Skeletal muscle satellite cell (primary cell): ENCODE measurements at regions not wholly inside any gene's neighbourhood (a gene's known extent, or its start where the extent isn't known, plus 50 kb on each side); places are given as distances from the start of the nearest gene placed in this dataset.

Experiments
- H3K27me3 ChIP-seq: 2 replicates; pipeline ENCODE4 v1.7.0; 2013; ENCODE audit warnings: low read length; ENCODE audit not compliant: control insufficient read depth, insufficient read depth
- H3K36me3 ChIP-seq: 2 replicates; pipeline ENCODE4 v1.7.0; 2013; ENCODE audit warnings: mild to moderate bottlenecking, control low read depth, low read length; ENCODE audit not compliant: insufficient read depth
- H3K4me1 ChIP-seq: 2 replicates; pipeline ENCODE4 v1.7.0; 2013; ENCODE audit warnings: low read length; ENCODE audit not compliant: control insufficient read depth, insufficient read depth
- H3K4me2 ChIP-seq: 2 replicates; pipeline ENCODE4 v1.7.0; 2013; ENCODE audit warnings: mild to moderate bottlenecking, low read length
- H3K4me3 ChIP-seq: 2 replicates; pipeline ENCODE4 v1.7.0; 2013; ENCODE audit warnings: low read length
- H3K9ac ChIP-seq: 2 replicates; pipeline ENCODE4 v1.7.0; 2013; ENCODE audit warnings: mild to moderate bottlenecking, low read depth, low read length, moderate library complexity
- H3K9me3 ChIP-seq: replicated peaks from 2 replicates; pipeline ENCODE4 v1.7.0; 2013; ENCODE audit warnings: mild to moderate bottlenecking, control low read depth, low read length

GRCh38 chr10:57023626-57024025, 662.6 kb upstream of the ZWINT start:
- Histone ChIP-seq H3K9me3 (peaks cover 5% of the 10 kb centered on the region), H3K4me1 (no peaks in the 10 kb centered on the region), H3K9ac (no peak overlapping the region), H3K36me3 (no peaks in the 10 kb centered on the region), H3K27me3 (no peaks in the 10 kb centered on the region), H3K4me2 (no peak overlapping the region), H3K4me3 (no peak overlapping the region)

GRCh38 chr10:57018452-57018851, 657.4 kb upstream of the ZWINT start:
- H3K4me1 ChIP-seq = no peaks in the 10 kb centered on the region
- no peaks in the 10 kb centered on the region for H3K36me3 ChIP-seq
- H3K4me2 ChIP-seq = no peak overlapping the region
- peaks cover 16% of the 10 kb centered on the region for H3K9me3 ChIP-seq
- H3K9ac ChIP-seq = no peak overlapping the region
- no peaks in the 10 kb centered on the region for H3K27me3 ChIP-seq
- H3K4me3 ChIP-seq = no peak overlapping the region

DNA sequence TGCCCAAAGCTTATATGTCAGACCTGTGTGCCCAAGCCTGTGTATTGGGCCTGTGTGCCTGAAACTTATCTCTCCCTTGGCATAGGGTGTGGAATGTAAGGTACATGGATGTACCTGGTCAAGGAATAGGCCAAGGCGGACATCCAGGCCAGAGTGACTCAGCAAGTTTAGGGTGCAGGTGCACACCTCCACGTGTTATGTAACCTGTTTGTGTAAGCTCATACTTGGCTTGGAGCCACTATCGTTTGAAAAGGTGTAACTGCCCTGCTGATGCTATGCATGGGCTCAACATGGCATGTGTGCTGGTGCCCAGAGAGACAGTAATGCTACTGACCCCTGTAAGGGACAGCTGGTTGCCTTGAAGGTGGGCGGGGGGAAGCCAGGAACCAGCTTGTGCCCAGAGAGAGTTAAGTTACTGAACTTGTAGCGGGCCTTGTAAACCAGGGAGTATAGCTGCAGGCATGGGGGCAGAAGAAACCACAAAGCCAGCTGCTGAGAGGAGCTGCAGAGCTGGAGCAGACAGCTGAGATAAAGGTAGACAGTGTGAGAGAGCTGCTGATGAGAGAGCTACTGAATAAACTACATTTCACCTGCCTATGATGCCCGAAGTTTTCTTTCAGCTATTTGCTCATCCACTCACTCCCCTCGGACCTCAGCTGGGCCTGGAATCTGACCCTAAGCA, 656.4 kb upstream of the ZWINT start:
- Histone ChIP-seq H3K9me3 (peaks cover 16% of the 10 kb centered on the region), H3K4me2 (no peak overlapping the region), H3K36me3 (no peaks in the 10 kb centered on the region), H3K9ac (no peak overlapping the region), H3K27me3 (no peaks in the 10 kb centered on the region), H3K4me3 (no peak overlapping the region), H3K4me1 (no peaks in the 10 kb centered on the region)

GRCh38 chr10:57015595-57016318, 654.7 kb upstream of the ZWINT start:
- no peaks in the 10 kb centered on the region for H3K4me1 ChIP-seq
- H3K36me3 ChIP-seq = no peaks in the 10 kb centered on the region
- H3K27me3 ChIP-seq = no peaks in the 10 kb centered on the region
- H3K4me3 ChIP-seq = no peak overlapping the region
- H3K9ac ChIP-seq = no peak overlapping the region
- no peak overlapping the region for H3K4me2 ChIP-seq
- H3K9me3 ChIP-seq = peaks cover 16% of the 10 kb centered on the region

GRCh38 chr10:57015187-57015586, 654.1 kb upstream of the ZWINT start:
- peaks cover 17% of the 10 kb centered on the region for H3K9me3 ChIP-seq
- H3K4me3 ChIP-seq = no peak overlapping the region
- no peak overlapping the region for H3K4me2 ChIP-seq
- H3K27me3 ChIP-seq = no peaks in the 10 kb centered on the region
- no peaks in the 10 kb centered on the region for H3K36me3 ChIP-seq
- no peak overlapping the region for H3K9ac ChIP-seq
- H3K4me1 ChIP-seq = no peaks in the 10 kb centered on the region

GRCh38 chr10:57014758-57015157, 653.7 kb upstream of the ZWINT start:
- H3K4me3 ChIP-seq = no peak overlapping the region
- H3K9me3 ChIP-seq = peaks cover 19% of the 10 kb centered on the region
- no peak overlapping the region for H3K9ac ChIP-seq
- H3K4me1 ChIP-seq = no peaks in the 10 kb centered on the region
- H3K4me2 ChIP-seq = no peak overlapping the region
- H3K27me3 ChIP-seq = no peaks in the 10 kb centered on the region
- no peaks in the 10 kb centered on the region for H3K36me3 ChIP-seq

DNA sequence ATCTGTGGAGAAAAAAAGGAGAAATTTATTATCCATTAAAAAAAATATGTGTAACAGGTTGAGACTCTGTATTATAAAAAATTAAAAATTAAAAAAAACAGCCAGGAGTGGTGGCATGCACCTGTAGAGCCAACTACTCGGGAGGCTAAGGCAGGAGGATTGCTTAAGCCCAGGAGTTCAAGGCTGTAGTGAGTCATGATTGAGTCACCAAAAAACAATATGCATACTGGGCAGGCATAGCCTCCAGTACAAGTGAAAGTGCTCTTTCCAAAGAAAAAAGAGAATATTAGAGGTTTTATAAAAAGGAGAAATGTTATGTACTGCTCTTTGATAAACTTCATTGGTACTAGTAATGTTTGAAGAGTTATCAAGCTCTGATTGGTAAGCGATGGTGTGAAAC, 647.1 kb upstream of the ZWINT start:
- Histone ChIP-seq H3K4me2 (no peak overlapping the region), H3K9ac (no peak overlapping the region), H3K4me3 (no peak overlapping the region), H3K27me3 (no peaks in the 10 kb centered on the region), H3K9me3 (peaks cover 7% of the 10 kb centered on the region), H3K4me1 (no peaks in the 10 kb centered on the region), H3K36me3 (no peaks in the 10 kb centered on the region)

DNA sequence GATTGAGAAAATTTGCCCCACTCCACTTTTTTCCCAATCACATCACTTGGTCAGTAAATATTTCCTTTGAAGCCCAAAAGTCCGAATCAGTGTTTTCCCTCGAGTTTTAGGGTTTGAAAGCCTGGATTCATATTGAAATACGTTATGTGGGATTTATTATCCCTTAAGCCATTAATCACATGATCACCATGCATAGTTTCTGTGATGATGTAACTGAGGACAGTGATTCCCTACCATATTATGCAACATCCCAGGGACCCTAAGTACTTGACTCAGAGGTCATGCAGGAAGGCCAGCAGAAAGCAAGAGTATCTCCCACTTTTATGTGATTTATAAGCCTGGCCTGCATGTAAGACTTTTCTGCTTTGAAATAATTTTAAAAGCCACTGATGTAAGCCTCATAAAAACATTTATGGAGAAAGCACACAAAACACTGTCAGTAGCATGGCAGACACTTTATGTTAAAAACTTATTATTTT, 630.6 kb upstream of the ZWINT start:
- H3K36me3 ChIP-seq = no peaks in the 10 kb centered on the region
- peaks cover 4% of the 10 kb centered on the region for H3K9me3 ChIP-seq
- no peaks in the 10 kb centered on the region for H3K27me3 ChIP-seq
- no peak overlapping the region for H3K9ac ChIP-seq
- no peak overlapping the region for H3K4me3 ChIP-seq
- H3K4me1 ChIP-seq = no peaks in the 10 kb centered on the region
- H3K4me2 ChIP-seq = no peak overlapping the region

- no peaks in the 10 kb centered on the region for H3K4me1 ChIP-seq
- no peak overlapping the region for H3K4me3 ChIP-seq
- H3K9me3 ChIP-seq = peaks cover 7% of the 10 kb centered on the region
- no peak overlapping the region for H3K9ac ChIP-seq
- H3K27me3 ChIP-seq = no peaks in the 10 kb centered on the region
- no peaks in the 10 kb centered on the region for H3K36me3 ChIP-seq
- H3K4me2 ChIP-seq = no peak overlapping the region
Observed at GRCh38 chr10:56975513-56975912, 614.5 kb upstream of the ZWINT start.

GRCh38 chr10:56973766-56974165, 612.7 kb upstream of the ZWINT start:
- no peaks in the 10 kb centered on the region for H3K27me3 ChIP-seq
- H3K9ac ChIP-seq = no peak overlapping the region
- H3K4me1 ChIP-seq = no peaks in the 10 kb centered on the region

GRCh38 chr10:56943221-56943755, 582.2 kb upstream of the ZWINT start:
- Histone ChIP-seq H3K9me3 (peaks cover 6% of the 10 kb centered on the region), H3K27me3 (no peaks in the 10 kb centered on the region), H3K36me3 (no peaks in the 10 kb centered on the region), H3K4me2 (no peak overlapping the region), H3K9ac (no peak overlapping the region), H3K4me1 (no peaks in the 10 kb centered on the region), H3K4me3 (no peak overlapping the region)

More at GRCh38 chr10:56973766-56974165, 612.7 kb upstream of the ZWINT start:
- Histone ChIP-seq H3K36me3 (no peaks in the 10 kb centered on the region), H3K4me3 (no peak overlapping the region), H3K4me2 (no peak overlapping the region), H3K9me3 (peaks cover 7% of the 10 kb centered on the region)
